HG03103 (cell line): ENCODE measurements at regions not wholly inside any gene's neighbourhood (a gene's known extent, or its start where the extent isn't known, plus 50 kb on each side); places are given as distances from the start of the nearest gene placed in this dataset.
"Not testable (repeated sequence)": the region's sequence is repeated elsewhere in the genome, so short reads cannot be mapped to it uniquely, and the experiment has no call there.

Source experiments
- ATAC-seq: cut with Tn5 transposase; IDR thresholded peaks from one replicate; pipeline ENCODE4 v1.9.1; 2021; ENCODE audit warnings: low read depth; ENCODE audit not compliant: unreplicated experiment

DNA sequence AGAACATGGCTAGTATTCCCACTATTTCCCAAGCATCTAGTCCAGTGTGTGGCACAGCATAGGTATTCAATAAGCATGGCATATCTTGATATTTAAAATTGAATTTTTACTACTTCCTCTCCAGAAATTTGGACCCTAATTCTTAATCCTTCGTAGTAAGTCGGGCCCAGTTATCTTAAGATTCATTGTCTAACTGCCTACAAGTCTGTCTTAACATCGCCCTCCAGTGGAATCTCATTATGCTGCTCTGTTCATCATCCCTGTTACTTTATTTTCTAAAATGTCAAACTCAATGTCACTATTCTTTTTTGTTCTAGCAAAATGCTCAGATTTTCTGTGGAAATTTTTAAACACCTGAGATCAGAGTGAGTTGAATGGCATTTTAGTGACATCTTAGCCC, 606.2 kb downstream of the KLHL13 start:
- no peak for ATAC-seq

DNA sequence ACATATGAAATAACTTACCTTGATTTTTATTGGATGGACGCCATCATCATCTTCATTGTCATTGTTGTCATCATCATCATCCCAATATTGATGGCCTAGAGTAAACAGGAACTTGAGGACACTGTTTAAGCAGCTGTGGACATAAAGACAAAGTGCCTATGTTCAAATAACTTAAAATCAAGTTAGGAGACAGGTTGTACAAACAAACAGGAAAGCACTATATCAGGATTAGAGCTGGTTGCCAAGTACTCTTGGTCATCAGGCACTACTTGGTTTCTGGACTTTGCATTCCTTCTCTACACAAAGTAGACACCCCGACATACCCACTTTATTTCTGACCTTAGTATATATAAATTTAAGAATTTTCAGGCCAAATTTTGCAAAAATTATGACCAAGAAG, 608.6 kb downstream of the KLHL13 start:
- no peak for ATAC-seq

DNA sequence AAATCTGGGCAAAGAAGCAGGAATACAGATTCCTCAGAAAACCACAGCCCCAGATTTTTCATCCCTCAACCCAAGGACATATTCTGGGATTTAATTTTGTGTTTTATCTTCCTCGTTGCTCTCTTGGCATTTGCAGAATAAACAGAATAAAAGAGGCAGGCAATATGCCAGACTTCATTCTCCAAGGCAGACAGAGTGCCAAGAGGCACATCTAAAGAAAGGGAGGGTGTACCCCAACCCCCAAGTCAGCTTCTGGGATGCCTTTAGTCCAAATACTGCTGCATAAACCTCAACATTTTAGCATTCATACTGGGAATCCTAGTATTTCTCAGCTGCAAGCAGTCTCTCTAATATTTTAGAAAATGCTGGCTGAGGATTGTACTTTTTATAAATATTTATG, 629.2 kb downstream of the KLHL13 start:
- no peak for ATAC-seq

DNA sequence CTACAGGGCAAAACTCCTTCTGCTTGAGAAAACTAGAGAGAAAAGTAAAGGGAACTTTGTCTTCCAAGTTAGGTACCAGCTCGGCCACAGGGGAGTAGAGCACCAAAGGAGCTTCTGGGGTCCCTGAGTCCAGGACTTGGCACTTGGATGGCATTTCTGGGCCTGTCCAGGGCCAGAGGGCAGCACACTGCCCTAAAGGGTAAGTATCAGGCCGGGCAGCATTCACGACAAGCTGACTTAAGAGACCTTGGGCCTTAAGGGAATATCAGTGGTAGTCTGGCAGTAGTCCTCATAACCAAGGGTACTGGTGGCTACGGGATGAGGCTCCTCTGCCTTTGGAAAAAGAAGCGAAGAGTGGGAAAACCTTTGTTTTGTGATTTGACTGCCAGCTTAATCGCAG, 632.7 kb downstream of the KLHL13 start:
- ATAC-seq, result no peak

DNA sequence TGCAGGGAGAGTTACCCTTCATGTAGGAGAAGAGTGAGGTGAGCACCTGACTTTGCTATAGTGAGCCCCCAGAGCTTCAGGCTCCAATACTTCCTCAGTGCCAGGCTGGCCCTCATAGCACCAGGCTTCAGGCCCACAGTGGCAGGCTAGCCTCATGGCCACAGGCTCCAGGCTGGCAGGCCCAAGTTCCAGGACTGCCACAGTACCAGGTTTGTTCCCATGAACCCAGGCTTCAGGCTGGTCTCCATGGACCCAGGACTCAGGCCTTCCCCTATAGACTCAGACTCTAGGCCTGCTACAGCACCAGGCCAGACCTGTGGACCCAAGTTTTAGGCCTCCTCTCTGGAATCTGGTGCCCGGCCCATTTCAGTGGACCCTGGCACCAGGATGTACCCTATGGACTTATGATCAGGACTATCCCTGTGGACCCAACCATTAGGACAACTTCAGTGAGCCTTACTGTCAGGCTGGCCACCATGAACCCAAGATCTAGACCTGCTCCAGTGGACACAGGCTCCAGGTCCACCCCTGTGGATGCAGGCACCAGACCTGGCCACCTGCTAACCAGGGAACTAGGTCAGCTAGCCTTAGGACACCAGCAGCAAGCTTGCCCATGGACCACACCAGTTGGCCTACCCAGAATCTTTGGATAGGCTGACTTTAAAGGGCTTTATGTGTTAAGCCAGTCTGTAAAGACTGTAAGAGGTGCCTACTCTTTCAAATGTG, 658.2 kb downstream of the KLHL13 start:
- no peak for ATAC-seq

DNA sequence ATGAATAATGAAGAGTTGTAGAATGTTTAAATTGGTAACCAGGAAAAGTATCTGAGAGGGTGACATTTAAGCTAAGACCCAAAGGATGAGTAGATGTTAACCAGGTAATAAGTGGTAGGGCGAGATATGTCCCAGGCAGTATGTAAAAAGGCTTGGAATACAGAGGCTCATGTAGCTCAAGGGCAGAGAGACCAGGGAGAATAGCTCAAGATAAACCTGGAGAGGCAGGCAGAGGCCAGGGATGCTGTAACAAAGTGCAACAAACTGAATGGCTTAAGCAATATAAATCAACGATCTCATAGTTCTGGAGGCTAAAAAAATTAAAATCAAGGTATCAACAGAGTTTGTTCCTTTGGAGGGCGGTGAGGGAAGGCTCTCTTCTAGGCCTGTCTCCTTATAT, 660.8 kb downstream of the KLHL13 start:
- no peak for ATAC-seq

DNA sequence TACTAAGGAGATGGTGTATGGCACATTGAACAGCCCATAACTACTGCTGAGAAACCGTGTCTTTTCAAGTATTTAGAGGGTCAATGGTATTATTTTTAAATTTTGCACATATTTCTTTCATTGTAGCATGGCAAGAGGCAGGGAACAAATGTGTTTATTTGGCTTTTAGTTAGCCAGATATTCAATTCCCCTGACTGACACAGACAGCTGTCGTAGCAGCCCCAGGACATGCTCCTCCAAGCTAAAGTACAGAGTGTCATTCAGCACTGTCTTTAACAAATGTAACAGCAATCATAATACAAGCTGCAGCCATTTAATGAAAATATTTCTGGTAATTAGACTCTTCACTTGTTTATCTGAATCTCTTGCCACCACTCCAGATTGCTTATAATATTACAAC, 687.1 kb downstream of the KLHL13 start:
- ATAC-seq, result no peak

DNA sequence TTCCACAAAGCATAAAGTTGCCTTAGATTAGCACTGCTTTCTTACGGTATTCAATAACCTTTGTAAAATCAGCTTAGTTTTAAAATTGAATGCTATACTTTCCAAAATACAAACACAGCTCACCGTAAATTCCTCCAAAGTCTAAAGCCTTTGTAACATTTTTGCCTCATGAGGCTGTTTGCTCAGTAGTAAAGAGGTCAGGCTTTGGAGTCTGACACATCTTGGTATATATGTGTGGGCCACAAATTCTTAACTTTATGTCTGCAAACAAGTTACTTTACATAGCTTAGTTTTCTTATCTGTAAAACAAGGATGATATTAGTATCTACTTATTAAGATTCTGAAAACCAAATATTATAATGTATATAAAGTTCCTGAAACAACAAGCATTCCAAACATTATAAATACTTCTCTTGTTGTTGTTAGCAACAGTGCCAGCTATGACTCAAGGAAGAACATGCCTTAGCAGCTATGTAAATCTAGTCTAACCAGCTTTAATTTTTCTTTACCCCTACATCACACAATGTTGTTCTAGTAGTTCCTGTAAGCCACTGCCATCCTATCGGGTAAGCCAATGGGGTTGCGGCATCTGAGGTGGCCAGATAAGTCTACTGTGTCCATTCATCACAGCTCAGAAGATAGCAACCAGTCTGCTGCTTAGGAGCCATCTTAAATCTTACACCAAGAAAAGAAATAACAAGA, 709.0 kb downstream of the KLHL13 start:
- no peak for ATAC-seq

DNA sequence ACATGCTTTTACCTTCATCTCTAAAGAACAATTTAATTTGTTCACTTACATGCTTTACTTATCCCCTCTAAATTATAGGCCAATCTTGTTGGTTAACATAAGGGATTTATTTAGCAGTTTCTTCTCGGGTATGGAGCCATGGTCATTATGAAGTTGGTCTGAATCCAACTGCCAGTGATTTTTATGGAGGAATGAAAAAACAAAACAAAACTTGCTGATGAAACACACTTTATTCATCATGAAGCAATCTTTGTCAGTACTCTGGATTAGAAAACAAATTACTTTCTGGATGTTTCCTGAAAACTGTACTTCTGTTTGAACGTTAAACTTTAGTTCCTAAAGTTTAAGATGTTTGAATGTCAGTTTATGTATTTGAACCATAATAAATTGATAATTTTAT, 715.8 kb downstream of the KLHL13 start:
- ATAC-seq, result no peak

DNA sequence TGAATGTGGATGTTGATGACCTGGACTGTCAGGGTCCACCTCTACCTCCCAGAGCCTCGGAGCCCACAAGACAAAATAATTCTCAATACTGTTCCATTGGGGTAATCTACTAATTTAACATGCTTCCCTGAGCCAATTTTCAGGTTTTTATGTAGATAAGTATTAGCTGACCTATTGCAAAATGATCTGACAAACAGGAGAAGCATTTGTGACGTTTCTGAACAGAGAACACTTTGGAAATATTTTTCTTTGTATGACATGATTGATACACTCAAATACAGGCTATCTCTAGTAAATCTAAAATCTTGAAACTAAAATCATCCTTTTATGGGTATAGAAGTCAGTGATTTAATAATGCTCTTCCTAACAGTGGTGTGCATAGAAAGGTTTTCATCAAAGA, 716.6 kb downstream of the KLHL13 start:
- ATAC-seq, result no peak

DNA sequence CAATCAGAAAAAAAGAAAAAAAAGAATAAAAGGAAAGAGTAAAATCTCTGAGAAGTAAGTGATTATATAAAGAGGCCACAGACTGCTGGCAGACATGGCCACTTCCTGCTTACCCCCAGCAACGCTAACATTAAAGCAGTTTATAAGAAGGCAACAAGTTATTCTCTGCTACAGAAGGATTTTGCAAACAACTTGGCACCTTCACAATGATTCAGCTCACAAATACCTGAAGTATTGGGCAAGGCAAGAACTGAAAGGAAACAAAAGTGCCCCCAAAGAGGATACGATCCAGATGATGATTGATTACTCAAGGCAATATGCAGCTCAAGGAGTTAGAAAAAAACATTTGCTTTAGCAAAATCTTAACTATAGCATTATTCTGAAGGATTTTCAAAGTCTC, 718.8 kb downstream of the KLHL13 start:
- ATAC-seq, result no peak

DNA sequence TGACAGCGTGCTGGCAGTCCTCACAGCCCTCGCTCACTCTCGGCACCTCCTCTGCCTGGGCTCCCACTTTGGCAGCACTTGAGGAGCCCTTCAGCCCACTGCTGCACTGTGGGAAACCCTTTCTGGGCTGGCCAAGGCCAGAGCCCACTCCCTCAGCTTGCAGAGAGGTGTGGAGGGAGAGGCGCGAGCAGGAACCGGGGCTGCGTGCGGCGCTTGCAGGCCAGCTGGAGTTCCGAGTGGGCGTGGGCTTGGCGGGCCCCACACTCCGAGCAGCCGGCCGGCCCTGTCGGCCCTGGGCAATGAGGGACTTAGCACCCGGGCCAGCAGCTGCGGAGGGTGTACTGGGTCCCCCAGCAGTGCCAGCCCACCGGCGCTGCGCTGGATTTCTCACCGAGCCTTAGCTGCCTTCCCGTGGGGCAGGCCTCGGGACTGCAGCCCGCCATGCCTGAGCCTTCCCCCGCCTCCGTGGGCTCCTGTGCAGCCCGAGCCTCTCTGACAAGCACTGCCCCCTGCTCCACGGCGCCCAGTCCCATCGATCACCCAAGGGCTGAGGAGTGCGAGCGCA, 722.0 kb downstream of the KLHL13 start:
- ATAC-seq, result not testable (repeated sequence)

DNA sequence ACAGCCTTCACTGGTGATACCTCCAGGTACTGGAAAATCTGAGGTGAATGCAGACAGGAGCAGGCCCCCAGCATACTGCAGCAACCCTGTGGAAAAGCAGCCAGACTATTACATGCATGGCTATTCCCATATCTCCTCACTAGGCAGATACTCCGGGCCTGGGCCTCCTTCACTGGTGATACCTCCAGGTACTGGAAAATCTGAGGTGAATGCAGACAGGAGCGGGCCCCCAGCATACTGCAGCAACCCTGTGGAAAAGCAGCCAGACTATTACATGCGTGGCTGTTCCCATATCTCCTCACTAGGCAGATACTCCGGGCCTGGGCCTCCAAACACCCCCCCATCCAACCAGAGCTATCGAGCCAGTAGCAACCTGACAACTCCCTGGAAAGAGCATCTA, 724.2 kb downstream of the KLHL13 start:
- not testable (repeated sequence) for ATAC-seq

DNA sequence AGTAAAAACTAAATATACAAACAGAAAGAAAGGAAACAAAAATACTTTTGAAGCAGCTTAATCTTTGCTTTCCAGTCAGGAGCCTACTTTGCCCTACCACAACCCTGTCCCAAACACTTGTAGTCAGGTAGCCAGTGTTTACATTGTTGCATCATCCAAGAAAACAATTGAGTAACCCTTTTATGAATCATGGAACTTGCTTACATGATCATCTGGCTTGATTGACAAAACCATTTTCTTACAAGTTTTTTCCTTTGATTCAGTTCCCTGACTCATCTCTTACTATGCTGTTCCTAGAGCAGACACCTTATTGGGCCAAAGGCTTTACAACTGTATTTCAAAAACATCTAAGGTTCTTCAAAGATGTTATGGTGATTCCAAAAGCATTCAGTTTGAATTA, 740.1 kb downstream of the KLHL13 start:
- no peak for ATAC-seq

DNA sequence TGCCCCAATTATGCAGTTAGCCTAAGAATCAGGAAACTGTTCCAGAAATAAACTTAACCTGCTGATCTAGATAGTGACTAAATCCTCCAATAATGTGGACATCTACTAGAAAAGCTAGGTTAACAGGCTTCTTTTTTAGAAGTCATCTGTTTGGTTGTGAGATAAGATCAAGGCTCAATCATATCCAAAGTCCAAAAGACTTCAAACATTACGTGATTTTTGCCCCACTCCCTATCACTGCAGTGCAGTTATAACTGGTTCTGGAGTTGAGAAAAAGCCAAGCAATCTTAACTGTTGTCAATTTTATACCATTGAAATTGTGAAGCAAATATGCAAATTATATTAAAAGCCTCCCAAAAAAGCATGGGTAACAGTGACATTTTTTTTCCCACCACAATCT, 781.4 kb downstream of the KLHL13 start:
- ATAC-seq, result no peak

DNA sequence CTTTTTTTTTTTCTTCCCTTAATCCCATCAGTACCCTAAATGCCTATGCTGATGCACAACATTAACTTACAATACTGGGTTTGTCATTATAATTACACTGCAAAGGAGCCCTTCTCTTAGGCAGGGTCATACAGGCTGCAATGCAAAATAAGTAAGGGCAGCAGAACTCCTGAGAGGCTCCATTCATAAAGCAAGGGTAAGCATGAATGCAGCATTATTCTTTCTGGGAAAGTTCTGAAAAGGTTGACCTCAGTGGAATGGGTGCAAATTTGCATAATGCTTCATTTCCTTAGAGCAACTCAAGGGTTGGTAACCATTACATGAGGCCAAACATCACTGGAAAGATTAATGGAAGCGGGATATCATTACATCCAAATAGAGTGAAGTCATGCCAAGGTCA, 789.2 kb downstream of the KLHL13 start:
- ATAC-seq, result no peak

DNA sequence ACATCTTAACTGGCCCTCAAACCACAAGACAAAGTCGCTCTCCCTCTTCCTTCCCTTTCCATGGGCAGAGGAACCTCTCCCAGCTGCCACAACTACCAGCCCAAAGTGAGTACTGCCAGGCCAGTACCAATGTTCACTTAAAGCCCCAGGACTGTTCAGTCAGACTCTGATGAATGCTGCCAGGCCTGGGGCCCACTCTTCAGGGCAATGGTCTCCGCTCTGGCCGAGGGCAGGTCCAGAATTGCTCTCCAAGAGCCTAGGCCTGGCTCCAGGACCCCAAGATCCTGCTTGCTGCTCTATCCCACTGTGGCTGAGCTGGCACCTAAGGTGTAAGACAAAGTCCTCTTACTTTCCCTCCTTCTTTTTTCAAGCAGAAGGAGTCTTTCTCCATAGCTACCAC, 790.9 kb downstream of the KLHL13 start:
- ATAC-seq, result no peak

DNA sequence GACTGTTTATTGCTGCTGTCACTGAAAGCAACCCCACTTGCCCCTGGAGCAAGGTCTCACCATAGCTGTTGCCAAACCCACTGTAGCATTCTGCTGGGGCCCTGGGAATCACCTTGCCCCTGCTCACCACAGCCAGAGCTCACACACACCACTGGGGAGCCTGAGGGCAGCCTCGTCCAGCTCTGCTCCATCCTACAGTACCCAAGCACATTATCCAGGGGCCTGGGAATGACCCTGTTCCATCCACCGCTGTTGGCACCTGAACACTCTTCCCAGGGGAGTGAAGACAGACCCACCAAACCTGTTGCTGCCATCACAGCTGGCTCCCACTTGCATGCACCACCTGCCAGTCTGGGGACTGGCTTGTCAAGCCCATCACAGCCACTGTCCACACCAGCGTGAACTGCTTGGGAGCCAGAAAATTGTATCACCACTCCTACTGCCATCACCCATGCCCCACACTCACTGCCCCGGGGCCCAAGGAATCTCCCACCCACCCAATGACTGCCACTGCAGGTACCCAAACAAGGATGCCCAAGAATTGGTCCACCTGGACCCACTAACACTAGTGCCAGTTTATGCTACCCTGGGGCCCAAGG, 811.3 kb downstream of the KLHL13 start:
- no peak for ATAC-seq

DNA sequence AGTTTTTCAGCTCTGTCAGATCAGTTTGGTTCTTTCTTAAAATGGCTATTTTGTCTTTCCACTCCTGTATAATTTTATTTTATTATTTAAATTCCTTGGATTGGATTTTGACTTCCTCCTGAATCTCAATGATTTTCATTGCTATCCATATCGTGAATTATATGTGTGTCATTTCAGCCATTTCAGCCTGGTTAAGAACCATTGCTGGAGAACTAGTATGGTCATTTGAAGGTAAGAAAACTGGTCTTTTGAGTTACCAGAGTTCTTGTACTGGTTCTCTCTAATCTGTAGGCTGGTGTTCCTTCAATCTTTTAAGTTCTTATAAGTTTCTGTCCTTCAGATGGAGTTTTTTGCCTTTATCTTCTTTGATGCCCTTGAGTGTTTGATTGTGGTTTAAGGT, 815.5 kb downstream of the KLHL13 start:
- no peak for ATAC-seq

DNA sequence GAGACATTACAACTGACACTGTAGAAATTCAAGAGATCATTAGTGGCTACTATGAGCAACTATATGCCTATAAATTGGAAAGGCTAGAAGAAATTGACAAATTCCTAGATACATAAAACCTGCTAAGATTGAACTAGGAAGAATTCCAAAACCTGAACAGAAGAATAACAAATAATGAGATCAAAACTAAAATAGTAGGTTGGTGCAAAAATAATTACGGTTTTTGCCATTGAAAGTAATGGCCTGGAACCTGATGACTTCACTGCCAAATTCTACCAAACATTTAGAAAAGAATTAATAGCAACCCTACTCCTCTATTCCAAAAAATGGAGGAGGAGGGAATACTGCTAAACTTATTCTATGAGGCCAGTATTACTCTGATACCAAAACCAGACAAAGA, 824.9 kb downstream of the KLHL13 start:
- ATAC-seq, result no peak

DNA sequence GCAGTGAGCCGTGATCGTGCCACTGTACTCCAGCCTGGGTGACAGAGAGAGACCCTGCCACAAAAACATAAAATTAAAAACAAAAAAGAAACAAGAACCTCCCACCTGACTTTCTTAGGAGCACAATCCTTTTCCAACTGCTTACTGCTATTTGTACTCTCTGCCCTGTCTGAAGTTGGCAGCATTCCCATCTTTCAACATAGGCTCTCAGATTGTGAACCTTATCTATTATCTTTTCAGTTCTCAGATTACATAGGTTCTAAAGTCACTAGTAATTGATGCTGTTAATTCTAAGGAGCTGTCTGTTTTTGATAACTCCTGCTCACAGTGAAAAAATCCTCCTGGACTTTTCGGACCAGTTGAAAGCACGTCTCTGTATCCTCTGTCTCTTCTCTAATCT, 812.2 kb upstream of the CT83 start:
- no peak for ATAC-seq
